ENCODE measurements at regions not wholly inside any gene's neighbourhood (a gene's known extent, or its start where the extent isn't known, plus 50 kb on each side); places are given as distances from the start of the nearest gene placed in this dataset.

DNA sequence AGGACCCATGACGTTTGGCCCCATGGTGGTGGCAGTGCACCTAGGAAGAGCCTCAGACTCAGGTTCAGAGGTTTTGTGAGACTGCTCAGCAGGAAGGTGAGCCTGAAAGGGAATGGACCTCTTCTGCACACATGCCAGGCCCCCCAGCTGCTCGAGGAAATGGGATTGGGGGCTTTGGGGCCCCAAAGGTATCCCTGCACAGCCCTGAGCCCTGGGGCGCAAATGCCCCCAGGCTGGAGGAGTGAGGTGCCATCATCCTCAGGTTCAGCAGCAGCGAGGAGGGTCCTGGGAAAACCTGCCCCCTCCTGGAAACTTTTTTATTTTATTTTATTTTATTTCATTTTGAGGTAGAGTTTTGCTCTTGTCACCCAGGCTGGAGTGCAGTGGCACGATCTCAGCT is 171.8 kb upstream of the MVB12B start:
- DNase-seq, result no peak

DNA sequence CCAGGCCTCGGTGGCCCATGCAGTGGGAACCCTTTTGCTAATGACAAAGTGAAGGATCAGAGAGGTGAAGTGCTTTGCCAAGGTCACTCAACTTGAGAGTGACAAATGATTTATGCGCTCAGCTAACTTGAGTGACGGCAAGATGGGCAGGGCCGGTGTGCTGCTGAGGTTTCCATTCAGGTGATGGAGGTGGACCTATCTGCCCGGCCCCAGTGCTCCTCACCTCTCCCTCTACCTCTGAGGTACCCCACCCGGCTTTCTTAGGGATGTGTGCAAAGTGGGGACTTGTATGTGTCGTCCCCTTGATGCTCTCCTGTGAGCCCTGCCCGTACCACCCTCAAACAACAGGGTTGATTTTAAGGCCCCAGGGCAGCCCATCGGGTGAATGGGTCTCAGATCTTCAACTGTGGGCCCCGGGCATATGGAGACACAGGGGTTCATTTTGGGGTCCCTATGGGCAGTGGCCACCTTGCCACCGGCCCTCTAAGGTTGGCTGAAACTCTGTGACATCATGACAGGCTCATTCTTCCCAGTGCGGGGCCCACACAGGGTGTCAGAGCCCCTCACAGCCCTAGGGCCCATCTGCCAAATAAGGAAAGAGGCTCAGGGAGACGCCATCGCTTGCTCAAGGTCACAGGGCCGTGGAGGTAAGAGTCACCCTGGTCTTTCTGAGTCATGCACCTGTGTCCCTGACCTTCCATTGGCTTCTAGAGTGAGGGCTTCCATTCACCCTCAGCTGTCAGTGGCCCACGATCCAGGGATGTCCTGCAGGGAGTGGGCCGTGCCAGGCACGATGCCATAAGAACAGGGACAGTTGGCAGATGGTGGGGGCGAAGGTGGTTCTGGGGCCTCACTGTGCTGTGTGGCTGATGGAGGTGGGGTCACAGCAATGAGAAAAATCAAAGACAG is 170.6 kb upstream of the MVB12B start:
- DNase-seq, result no peak

DNA sequence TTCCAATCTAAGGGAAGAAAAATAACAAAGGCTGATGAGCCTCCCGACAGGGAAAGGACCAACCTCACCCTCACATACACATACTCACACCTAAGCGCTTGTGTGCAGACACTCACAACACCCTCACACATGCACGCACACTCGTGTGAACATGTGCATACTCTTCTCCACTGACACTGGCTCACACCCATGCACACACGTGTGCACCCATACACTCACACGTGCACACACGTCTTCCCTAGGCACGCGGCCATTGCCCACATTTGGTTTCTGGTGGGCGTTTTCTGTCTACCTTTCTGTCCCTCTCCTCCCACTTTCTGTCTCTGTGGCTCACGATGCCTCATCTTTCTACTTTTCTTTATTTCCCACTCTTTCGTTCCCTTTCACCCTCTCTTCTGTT is 169.7 kb upstream of the MVB12B start:
- no peak for DNase-seq

DNA sequence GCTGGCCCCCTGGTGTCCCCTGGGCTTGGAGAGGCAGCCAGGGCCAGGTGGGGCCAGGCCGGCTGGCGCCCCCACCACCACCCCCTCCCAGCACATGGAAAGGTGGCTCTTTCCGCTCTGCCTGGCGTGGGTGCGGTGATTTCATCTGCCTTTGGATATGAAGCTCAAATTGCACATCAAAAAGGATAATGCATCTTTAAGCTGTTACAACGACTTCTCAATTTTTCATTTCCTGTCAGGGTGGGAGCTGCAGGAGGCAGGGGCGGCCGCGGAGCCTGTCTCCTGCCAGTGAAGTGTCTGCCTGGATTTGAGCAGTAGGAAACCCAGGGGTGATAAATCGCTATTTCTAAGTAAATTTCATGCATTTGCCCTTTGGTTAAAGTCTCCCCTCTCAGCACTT is 169.2 kb upstream of the MVB12B start:
- DNase-seq, result no peak

DNA sequence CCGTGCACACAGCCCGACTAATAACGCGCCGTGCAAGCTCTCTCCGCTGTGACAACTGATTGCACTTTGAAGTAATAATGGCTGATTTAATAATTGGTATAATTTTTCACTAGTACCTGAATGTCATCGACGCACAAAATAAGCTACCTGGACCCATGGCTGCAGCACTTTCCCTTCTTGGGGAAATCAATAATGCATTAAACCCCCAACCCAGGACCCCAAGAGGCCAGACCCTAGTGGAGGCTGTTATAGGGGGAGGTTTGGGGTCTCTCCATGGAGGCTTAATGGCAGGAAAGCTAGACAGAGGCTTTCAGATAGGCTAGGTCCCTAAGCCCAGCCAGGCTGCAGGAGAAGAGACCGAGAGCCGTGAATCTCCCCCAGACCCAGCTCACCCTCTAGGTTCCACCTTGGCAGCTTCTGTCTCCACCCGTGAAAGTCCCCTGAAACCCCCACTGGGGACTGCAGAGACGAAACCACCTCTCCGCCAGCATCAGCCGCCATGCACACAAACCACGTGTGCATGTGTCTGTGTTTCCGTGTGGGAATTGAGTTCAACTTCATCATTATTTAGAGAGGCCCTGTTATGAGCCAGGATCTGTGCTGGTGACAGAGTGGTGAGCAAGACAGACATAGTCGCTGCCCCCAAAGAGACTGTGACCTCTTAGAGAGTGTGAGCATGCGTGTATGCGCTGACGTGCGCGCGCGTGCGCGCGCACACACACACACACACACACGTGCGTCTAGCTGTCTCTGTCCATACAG is 168.6 kb upstream of the MVB12B start:
- no peak for DNase-seq

DNA sequence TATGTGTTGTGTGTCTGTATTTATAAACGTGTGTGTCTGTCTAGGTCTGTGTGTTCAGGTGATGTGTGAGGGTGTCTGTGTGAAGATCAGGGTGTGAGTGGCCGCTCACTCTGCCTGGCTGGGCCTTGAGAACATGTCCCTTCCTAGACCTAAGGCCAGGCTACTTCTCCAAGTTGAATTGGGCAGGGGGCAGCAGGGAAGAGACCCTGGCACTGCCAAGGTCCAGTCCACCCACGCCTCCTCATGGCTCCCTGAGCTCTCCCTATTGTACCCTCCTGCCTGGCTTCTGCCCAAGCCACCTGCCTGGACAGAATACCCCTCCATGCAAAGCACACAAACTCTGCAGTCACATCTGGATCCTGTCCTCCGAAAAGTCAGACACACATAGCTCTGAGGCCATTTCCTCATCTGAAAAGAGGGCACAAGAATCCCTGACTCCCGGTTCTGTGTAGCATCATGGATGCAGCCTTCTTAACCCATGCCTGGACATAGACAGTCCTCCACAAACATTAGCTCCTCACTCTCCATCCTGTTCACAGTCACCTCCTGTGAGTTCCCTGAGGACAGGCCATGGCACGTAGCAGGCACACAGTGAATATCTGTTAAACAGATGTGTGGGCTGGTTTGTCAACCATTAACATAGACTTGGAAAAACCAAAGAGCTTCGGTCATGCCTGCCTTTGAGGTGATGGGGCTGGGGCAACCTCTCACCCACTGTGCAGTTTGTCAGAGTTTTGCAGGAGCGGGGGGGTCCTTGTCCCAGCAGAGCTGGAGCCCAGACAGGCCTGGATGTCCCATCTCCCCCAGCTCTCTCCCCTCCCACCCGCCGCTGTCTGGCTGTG is 167.8 kb upstream of the MVB12B start:
- DNase-seq, result no peak

DNA sequence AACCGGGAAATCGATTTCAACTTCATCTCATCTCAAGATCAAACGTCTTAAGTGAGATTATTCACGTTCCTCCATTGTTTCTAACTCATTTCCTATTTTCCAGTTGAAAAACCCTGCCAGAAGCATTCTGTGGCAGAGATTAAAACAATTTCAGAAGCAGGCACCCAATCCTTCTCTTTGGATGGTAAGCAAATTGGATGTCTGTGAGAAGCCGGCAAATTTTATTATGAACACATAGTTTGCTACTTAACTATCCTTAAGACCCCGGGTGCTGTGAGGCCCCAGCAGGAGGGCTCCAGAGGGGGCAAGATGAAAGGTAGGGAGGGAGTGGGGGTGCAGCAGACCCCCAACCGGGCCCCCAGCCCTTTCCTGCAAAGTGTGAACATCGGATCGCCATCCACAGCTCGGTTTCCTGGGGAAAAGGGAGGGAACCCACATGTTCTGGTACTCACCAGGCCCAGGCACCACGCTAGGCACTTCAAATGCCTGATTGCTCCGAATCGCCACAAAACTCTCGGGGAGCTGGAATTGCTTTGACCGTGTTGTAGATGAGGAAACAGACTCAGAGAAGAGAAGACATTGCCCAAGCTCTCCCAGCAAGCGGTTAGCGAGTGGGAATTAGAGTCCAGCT is 167.1 kb upstream of the MVB12B start:
- no peak for DNase-seq

DNA sequence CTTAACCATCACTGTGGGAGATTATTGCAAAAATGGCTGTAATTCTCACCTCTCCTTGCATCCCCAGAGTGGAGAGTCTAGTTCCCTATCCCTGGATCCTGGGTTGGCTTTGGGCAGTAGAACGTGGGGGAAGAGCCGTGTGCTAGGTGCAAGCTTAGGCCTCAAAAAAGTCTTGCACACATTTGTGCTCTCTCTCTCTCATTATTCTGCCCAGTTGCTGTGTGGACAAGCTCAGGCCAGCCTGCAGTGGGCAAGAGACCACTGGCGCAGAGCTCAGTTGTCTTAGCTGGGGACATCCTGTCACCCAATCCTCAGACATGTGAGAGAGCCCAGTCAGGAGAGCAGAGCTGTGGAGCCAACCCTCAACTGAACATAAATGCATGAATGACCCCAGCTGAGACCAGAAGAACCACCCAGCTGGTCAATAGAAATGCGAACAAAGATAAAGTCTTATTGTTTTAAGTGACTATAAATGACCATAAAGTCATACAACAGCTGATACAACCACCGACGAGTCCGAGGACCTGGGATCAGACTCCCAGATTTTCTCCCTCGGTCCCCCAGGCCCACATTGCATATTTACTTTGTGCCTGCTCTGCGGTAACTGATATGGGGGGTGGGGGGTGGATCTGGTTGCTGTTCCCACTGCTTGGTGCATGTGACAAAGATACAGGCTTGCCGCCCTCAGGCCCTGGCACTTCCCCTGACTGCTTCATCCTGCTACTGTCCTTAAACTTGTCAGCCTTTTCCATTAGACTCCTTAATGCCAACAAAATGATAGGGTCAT is 166.4 kb upstream of the MVB12B start:
- DNase-seq, result no peak

DNA sequence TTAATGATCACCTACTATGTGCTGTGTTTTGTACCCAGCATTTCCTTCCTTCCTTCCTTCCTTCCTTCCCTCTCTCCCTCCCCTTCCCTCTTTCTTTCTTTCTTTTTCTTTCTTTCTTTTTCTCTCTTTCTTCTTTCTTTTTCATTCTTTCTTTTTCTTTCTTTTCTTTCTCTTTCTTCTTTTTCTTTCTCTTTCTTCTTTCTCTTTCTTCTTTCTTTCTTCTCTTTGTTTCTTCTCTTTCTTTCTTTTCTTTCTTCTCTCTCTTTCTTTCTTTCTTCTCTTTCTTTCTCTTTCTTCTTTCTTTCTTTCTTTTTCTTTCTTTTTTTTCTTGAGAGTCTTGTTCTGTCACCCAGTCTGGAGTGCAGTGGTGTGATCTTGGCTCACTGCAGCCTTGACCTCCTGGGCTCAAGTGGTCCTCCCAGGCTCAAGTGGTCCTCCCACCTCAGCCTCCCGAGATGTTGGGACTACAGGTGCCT is 165.7 kb upstream of the MVB12B start:
- no peak for DNase-seq

DNA sequence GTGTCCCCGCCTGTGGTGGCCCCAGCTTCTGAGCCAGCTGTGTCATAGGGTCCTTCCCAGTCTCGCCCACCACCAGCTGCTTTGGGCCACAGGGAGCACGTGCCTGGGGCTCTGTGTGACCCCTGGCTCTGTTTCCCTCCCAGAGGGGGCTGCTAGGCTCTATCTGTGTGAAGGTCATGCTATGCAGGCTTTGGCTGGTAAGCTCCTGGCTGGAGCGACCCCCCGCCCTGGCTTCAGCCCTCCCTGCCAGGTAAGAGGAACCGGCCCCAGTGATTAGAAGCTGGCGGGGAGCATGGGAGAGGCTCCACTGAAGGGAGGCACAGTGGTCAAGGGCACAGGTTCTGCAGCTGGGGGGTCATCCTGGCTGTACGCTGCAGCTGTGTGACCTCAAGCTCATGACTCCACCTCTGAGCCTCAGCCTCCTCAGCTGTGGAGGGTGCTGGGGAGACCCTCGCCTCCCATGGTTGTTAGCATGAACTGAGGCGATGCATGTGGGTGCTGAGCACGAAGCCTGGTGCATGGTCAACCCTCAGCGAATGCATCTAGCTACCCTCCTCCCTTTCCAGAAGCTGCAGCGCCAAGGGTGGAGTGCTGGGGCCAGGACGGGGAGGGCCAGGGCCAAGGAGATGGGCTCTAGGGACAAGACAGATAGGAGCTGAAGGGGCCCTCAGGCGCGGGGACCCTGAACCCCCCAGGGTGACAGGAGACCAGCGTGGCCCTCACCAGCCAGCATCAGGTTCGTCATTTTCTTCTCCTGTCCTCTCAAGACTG is 163.8 kb upstream of the MVB12B start:
- no peak for DNase-seq

DNA sequence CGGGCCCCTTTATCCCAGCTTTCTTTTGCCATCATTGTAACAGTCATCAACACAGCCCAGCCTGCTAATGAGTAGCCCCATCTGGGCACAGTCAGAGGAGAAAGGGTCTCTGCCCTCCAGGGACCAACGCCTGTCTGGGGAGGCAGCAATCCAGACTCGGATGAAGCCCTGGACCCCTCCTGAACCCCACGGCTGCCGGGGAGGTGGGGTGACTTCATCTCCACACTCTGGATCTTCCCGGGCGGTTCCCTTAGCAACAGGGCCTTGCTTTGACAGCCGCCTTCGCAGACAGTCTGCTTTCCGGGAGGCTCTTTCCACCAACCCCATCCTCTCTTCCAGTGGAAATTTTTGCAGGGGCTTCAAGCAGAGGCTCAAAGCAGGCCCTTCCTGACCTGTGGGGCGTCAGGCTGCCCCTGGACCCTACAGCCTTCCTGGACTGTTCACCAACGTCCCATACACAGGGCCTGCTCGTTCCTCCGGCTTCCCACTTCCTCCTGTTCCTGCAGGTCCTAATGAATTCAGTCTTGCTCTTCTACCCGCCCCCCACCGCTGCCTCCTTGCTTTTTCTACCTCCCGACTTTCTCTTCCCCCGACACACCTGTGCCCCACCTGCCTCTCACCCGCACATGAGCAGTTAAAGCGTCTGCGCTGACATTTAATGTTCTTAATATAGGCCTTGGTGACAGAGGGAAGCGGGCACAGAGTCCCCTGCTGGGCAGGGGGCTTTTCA is 161.7 kb upstream of the MVB12B start:
- DNase-seq, result no peak

DNA sequence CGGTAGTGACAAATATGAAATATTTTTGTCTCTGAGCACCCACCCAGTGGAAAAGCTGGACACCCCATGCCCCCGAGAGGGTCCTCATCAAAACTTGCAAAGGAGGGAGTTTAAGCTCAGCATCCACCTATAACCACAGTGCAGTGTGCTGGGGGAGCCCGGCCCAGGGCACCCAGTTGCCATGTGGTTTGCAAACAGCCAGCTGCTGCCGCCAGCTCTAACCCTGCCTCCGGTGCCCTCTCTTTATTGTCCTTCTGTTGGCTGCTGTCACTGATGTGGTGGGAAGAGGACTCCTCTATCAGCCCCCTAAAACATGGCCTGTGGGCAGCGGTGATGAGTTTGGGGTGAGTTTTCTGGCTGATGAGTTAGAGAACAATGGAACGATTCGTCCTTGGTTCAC is 160.9 kb upstream of the MVB12B start:
- DNase-seq, result no peak

DNA sequence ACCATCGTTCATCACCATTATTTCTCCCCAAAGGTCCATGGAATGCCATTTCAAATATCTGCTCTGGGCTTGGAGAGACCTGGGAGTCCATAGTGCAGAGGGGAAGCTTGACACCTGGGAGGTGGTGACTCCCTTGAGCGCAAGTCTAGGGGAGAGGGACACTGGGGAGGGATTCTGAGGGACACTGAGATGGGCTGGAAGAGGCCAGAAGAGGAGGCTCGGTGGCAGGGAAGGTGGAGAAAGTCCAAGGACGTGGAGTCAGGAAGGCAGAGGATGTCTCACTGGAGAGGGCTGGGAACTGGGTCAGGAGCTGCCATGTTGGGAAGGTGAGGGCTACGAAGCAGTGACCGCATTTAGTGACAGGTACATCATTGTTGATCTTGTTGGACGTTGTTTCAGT is 160.3 kb upstream of the MVB12B start:
- DNase-seq, result no peak

DNA sequence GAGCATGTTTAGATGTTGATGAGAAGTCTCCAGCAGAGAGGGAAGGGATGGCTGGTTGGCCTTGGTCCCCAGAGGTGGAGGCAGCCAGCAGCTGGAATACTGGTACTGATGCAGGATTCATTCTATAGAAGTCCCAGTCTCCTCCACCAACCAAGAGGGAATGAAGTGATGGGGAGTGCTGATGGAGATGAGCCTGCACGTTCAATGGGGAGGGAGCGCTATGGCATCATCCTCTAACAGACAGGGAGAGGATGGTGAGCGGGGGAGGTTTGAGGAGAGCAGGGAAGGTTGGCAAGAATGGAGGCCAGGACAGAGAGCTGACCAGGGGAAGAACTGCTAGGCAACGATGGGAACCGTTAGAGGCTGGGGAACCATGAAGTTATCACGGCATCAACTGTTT is 159.8 kb upstream of the MVB12B start:
- DNase-seq, result no peak

DNA sequence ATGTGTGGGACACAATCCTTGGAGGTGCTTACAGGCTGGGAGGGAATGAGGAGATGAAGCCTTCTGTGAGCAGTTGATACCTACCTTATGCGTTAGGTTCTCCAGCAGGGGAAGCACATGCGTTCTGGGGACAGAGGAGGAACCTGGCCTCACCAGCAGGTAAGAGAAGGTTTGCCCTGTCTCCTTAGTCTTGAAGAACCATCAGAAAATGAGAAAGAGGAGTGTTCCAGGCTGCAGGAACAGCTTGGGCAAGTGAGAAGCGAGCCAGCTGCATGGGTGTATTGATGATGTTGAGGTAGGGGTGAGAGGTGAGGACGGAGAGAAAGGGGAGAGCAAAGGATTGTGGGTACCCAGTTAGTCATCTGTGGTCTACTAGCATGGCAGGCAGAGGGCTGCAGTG is 156.9 kb upstream of the MVB12B start:
- DNase-seq, result no peak

DNA sequence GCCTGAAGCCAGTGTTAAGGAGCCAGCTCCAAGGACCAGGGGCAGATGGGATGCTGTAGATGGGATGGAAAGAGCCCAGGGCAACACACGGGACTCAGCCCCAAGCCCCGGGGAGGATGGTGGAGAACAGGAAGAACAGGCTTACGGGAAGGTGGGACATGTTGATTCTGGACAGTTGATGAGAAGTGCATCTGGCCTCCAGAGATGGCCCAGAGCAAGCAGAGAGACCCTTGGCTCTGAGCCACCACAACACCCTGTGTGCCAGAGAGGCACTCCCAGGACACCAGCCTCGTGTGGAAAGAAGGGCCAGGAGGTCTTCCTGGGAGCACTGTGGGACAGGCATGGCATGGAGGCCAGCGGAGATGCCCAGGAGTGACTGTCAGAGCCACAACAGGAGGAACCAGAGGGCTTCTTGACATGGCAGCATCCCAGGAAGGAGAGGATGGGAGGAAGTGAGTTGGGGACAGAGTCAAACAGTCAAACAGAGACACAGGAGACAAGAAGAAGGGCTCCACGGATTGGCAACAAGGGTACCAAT is 156.3 kb upstream of the MVB12B start:
- no peak for DNase-seq

DNA sequence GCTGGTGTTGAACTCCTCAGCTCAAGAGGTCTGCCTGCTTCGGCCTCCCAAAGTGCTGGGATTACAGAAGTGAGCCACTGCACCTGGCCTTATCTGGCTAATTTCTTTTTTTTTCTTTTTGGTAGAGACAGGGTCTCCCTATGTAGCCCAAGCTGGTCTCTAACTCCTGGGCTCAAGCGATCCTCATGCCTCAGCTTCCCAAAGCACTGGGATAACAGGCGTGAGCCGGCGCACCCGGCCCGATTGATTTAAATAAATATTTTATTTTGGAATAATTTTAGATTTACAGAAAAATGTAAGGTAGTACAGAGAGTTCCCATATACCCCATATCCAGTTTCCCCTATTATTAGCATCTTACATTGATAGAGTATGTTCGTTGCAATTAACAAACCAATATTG is 155.0 kb upstream of the MVB12B start:
- DNase-seq, result no peak

DNA sequence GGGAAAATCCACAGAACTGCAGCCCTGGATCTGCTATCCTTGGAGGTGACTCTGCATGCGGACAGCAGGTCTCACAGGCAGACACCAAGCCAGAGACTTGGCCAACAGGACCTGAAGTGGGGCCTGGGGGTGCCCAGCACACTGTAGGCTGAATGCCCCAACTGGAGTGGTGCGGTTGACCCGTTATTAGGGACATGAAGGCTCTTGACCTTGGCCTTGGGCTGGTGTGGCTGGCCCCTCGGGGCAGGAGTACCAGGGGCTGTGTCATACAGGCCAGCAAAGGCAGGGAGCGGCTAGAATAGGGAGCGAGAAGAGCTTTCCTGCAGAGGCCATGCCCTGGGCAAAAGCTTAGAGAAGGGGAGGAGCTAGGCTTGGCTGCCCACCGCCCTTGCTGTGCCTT is 153.2 kb upstream of the MVB12B start:
- no peak for DNase-seq

DNA sequence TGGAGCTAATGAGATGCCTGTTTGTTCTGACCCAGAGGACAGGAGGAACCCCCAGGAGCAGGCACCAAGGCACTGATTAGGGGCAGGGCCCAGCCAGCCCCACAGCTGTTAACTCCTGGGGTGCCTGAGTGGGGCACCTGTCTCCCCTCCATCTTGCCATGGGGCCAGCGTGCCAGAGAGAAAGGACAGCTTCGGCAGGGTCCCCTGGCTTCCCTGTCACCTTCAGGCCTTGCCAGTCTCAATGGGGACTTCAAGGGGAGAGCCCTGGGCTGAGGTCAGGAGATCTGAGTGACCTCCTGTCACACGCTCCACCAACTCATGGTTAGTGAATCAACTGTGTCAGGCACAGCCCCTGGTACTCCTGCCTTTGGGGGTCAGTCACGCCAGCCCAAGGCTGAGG is 152.7 kb upstream of the MVB12B start:
- no peak for DNase-seq

DNA sequence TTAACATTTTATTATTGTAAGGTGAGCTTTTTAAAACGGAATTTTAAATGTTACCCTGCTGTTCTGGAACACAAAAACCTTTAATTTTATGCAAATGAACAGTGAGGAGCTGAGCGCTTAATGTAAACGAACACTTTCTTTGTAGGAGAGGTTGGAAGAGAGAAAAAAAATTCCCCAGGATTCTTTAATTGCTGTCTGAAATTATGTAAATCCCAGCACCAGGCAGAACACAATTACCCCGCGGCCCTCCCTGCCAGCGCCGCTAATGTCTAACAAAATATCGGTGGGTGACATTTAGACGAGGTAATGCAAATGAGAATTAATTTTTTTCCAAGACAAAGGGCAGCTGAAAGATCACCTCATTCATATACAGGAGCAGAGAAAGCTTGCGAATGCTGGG is 143.4 kb upstream of the MVB12B start:
- DNase-seq, result no peak
